ENCODE measurements at regions not wholly inside any gene's neighbourhood (a gene's known extent, or its start where the extent isn't known, plus 50 kb on each side); places are given as distances from the start of the nearest gene placed in this dataset.
"Not testable (repeated sequence)": the region's sequence is repeated elsewhere in the genome, so short reads cannot be mapped to it uniquely, and the experiment has no call there.

DNA sequence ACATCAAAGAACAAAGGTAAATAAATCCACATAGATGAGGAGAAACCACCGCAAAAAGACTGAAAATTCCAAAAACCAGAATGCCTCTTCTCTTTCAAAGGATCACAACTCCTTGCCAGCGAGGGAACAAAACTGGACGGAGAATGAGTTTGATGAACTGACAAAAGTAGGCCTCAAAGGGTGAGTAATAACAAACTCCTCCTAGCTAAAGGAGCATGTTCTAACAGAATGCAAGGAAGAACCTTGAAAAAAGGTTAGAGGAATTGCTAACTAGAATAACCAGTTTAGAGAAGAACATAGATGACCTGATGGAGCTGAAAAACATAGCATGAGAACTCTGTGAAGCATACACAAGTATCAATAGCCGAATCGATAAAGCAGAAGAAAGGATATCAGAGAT, 122.2 kb upstream of the RAPGEF2 start:
- not testable (repeated sequence) for TF ChIP-seq ARNTL (CRISPR knock-in tag; IDR thresholded peaks at IDR 0.05; ENCODE audit: borderline replicate concordance, low read depth)
- TF ChIP-seq, protein P1, sequence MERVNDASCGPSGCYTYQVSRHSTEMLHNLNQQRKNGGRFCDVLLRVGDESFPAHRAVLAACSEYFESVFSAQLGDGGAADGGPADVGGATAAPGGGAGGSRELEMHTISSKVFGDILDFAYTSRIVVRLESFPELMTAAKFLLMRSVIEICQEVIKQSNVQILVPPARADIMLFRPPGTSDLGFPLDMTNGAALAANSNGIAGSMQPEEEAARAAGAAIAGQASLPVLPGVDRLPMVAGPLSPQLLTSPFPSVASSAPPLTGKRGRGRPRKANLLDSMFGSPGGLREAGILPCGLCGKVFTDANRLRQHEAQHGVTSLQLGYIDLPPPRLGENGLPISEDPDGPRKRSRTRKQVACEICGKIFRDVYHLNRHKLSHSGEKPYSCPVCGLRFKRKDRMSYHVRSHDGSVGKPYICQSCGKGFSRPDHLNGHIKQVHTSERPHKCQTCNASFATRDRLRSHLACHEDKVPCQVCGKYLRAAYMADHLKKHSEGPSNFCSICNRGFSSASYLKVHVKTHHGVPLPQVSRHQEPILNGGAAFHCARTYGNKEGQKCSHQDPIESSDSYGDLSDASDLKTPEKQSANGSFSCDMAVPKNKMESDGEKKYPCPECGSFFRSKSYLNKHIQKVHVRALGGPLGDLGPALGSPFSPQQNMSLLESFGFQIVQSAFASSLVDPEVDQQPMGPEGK (CRISPR knock-in tag; IDR thresholded peaks at IDR 0.05; ENCODE audit: borderline replicate concordance): not testable (repeated sequence)
- TF ChIP-seq, protein P2, sequence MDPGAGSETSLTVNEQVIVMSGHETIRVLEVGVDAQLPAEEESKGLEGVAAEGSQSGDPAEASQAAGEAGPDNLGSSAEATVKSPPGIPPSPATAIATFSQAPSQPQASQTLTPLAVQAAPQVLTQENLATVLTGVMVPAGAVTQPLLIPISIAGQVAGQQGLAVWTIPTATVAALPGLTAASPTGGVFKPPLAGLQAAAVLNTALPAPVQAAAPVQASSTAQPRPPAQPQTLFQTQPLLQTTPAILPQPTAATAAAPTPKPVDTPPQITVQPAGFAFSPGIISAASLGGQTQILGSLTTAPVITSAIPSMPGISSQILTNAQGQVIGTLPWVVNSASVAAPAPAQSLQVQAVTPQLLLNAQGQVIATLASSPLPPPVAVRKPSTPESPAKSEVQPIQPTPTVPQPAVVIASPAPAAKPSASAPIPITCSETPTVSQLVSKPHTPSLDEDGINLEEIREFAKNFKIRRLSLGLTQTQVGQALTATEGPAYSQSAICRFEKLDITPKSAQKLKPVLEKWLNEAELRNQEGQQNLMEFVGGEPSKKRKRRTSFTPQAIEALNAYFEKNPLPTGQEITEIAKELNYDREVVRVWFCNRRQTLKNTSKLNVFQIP (CRISPR knock-in tag; IDR thresholded peaks at IDR 0.05; ENCODE audit: borderline replicate concordance, low read depth): not testable (repeated sequence)

Data from SK-N-SH treated with all-trans-retinoic acid at 6 μM for 48 hours (cell line).